ENCODE measurements at regions not wholly inside any gene's neighbourhood (a gene's known extent, or its start where the extent isn't known, plus 50 kb on each side); places are given as distances from the start of the nearest gene placed in this dataset.

- H3K4me2 ChIP-seq (ENCODE audit: control insufficient read depth, insufficient read depth): no peak overlapping the region
- SMC1A ChIA-PET (ENCODE audit: uncharacterized antibody, unreplicated experiment): no interaction called here
- no peak for ATAC-seq
- 18% methylated on average over 5 of the region's 5 CpGs for WGBS (ENCODE audit: insufficient coverage, insufficient replicate concordance, low lambda C conversion rate, missing lambda C conversion rate)
- no peaks in the 10 kb centered on the region for H3K27me3 ChIP-seq (replicated peaks in 1 of 2; ENCODE audit: control insufficient read depth in 2 of 2, insufficient read depth in 2 of 2, low read length in 1 of 2)
- no peak overlapping the region for H2AFZ ChIP-seq (ENCODE audit: control insufficient read depth, low read depth, low read length)
- DNase-seq (ENCODE audit: low read depth, low spot score): no peak
- intact Hi-C loops (cut with micrococcal nuclease; ENCODE audit: unreplicated experiment): no loop called here
- TF ChIP-seq HDAC2 (IDR thresholded peaks at IDR 0.05) (no peak), MEF2B (IDR thresholded peaks at IDR 0.05; ENCODE audit: partially characterized antibody, poor library complexity, severe bottlenecking) (no peak), EGR1 (IDR thresholded peaks at IDR 0.05; ENCODE audit: borderline replicate concordance in 1 of 2, low read depth in 2 of 2, low read length in 2 of 2) (no peak), SIX5 (IDR thresholded peaks at IDR 0.05; ENCODE audit: low read depth, low read length, severe bottlenecking) (no peak), NR2F1 (conservative IDR thresholded peaks at IDR 0.05) (no peak), PAX5 (IDR thresholded peaks at IDR 0.05; ENCODE audit: borderline replicate concordance, low read depth, low read length) (no peak), POLR2AphosphoS2 (IDR thresholded peaks at IDR 0.05; ENCODE audit: low read depth, low read length) (no peak), E4F1 (IDR thresholded peaks at IDR 0.05; ENCODE audit: borderline replicate concordance, partially characterized antibody) (no peak), KDM1A (IDR thresholded peaks at IDR 0.05; ENCODE audit: borderline replicate concordance) (no peak), NR2C2 (IDR thresholded peaks at IDR 0.05; ENCODE audit: borderline replicate concordance, control insufficient read depth, insufficient read length, low read depth) (no peak), SPI1 (IDR thresholded peaks at IDR 0.05; ENCODE audit: borderline replicate concordance, insufficient read depth, low read depth, low read length) (no peak), ZNF217 (IDR thresholded peaks at IDR 0.05) (no peak), USF1 (IDR thresholded peaks at IDR 0.05; ENCODE audit: borderline replicate concordance, extremely low read length, insufficient read depth, low read depth, low read length) (no peak)
- no TSS peak for BruUV-seq (replicated peaks)
- H3K4me1 ChIP-seq (ENCODE audit: control insufficient read depth, insufficient read depth, low read length): no peaks in the 10 kb centered on the region
- POLR2A ChIA-PET: no interaction called here
- no peak for FAIRE-seq
- H3K36me3 ChIP-seq (ENCODE audit: control insufficient read depth in 2 of 2, insufficient read depth in 2 of 2, low read length in 1 of 2): no peaks in the 10 kb centered on the region
- no peak overlapping the region for H3K27ac ChIP-seq (ENCODE audit: control insufficient read depth, insufficient read depth)
- H3K9me3 ChIP-seq (replicated peaks; ENCODE audit: control insufficient read depth, insufficient read depth, low read length): no peaks in the 10 kb centered on the region
- RAD21 ChIA-PET (ENCODE audit: unreplicated experiment): no interaction called here
- CTCF ChIA-PET: interaction anchor here (1.1 kb wide), 1 partner anchor 125 kb away, joined by 3 read pairs; no protein-coding TSS in a partner anchor
- H3K79me2 ChIP-seq (ENCODE audit: control insufficient read depth, insufficient read depth, low read length): no peaks in the 10 kb centered on the region
- H4K20me1 ChIP-seq (ENCODE audit: control insufficient read depth, insufficient read depth): no peaks in the 10 kb centered on the region
- no peak overlapping the region for H3K9ac ChIP-seq (ENCODE audit: control insufficient read depth, insufficient read depth, low read length)
- H3K4me3 ChIP-seq: no peak overlapping the region
- in situ Hi-C loops (cut with MboI): no loop called here
These were observed 273.2 kb upstream of the MPDZ start for GRCh38 chr9:13552606-13553215.
